ENCODE measurements at regions not wholly inside any gene's neighbourhood (a gene's known extent, or its start where the extent isn't known, plus 50 kb on each side); places are given as distances from the start of the nearest gene placed in this dataset.

DNA sequence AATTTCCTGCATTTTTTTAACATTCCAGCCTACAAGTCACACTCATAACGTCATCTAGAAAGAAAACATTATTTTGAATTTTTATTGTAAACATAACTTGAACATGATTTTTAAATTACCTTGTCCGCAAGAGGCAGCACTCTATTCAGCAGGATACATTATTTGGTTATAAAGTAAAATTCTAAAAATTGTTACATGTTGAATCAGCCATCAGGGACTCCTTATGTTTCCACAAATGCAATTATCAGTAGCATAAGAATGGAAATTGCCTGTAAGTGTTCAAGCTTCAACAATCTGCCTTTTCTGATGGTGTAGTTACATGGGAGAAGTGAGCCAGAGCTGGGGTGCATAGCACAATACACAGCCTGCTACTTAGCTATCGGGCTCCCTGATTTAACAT lies 97.5 kb downstream of the ZNF365 start:
- TF ChIP-seq TAF1 (IDR thresholded peaks at IDR 0.05; ENCODE audit: borderline replicate concordance, low read depth, low read length) (no peak), POLR2AphosphoS5 (IDR thresholded peaks at IDR 0.05; ENCODE audit: low read depth, low read length) (no peak)
